ENCODE measurements at regions not wholly inside any gene's neighbourhood (a gene's known extent, or its start where the extent isn't known, plus 50 kb on each side); places are given as distances from the start of the nearest gene placed in this dataset.

GRCh38 chr3:55180936-55181535 is 253.2 kb upstream of the LRTM1 start:
- no peak for TF ChIP-seq YY1 (IDR thresholded peaks at IDR 0.05; ENCODE audit: borderline replicate concordance in 1 of 3, control insufficient read depth in 1 of 3, extremely low read depth in 1 of 3, insufficient read depth in 3 of 3, insufficient read length in 1 of 3, insufficient replicate concordance in 2 of 3, low read depth in 1 of 3, low read length in 2 of 3)
- no peak for TF ChIP-seq SMARCB1 (IDR thresholded peaks at IDR 0.05; ENCODE audit: insufficient read length, low read depth)
- TF ChIP-seq HBP1 (CRISPR knock-in tag; IDR thresholded peaks at IDR 0.05), result no peak
- TF ChIP-seq POLR2AphosphoS2 (IDR thresholded peaks at IDR 0.05; ENCODE audit: low read length), result no peak
- no peak for TF ChIP-seq ZNF398 (CRISPR knock-in tag; IDR thresholded peaks at IDR 0.05)
- TF ChIP-seq SIN3A (IDR thresholded peaks at IDR 0.05; ENCODE audit: borderline replicate concordance in 2 of 2, control insufficient read depth in 1 of 2, low read depth in 2 of 2, low read length in 2 of 2), result no peak
- no peak for TF ChIP-seq CREM (IDR thresholded peaks at IDR 0.05; ENCODE audit: low read depth)
- TF ChIP-seq, protein P1, sequence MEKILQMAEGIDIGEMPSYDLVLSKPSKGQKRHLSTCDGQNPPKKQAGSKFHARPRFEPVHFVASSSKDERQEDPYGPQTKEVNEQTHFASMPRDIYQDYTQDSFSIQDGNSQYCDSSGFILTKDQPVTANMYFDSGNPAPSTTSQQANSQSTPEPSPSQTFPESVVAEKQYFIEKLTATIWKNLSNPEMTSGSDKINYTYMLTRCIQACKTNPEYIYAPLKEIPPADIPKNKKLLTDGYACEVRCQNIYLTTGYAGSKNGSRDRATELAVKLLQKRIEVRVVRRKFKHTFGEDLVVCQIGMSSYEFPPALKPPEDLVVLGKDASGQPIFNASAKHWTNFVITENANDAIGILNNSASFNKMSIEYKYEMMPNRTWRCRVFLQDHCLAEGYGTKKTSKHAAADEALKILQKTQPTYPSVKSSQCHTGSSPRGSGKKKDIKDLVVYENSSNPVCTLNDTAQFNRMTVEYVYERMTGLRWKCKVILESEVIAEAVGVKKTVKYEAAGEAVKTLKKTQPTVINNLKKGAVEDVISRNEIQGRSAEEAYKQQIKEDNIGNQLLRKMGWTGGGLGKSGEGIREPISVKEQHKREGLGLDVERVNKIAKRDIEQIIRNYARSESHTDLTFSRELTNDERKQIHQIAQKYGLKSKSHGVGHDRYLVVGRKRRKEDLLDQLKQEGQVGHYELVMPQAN (IDR thresholded peaks at IDR 0.05; ENCODE audit: borderline replicate concordance), result no peak
- no peak for TF ChIP-seq EZH2 (IDR thresholded peaks at IDR 0.05; ENCODE audit: borderline replicate concordance, low read depth, low read length)
- no peak for TF ChIP-seq POLR2A (conservative IDR thresholded peaks at IDR 0.05)
- TF ChIP-seq PKNOX1 (IDR thresholded peaks at IDR 0.05), result no peak
